DND-41 (cell line): ENCODE measurements at regions not wholly inside any gene's neighbourhood (a gene's known extent, or its start where the extent isn't known, plus 50 kb on each side); places are given as distances from the start of the nearest gene placed in this dataset.
"Not testable (repeated sequence)": the region's sequence is repeated elsewhere in the genome, so short reads cannot be mapped to it uniquely, and the experiment has no call there.

ENCODE experiments used
- CTCF ChIP-seq: IDR thresholded peaks from 2 replicates; pipeline ENCODE4 v1.5.1; 2012; ENCODE audit warnings: borderline replicate concordance, low read length, moderate library complexity, mild to moderate bottlenecking; ENCODE audit not compliant: poor library complexity, severe bottlenecking; ENCODE audit errors: extremely low read depth
- EZH2 ChIP-seq: IDR thresholded peaks from 3 replicates; pipeline ENCODE4 v1.6.1; 2012; ENCODE audit warnings: borderline replicate concordance, low read depth, mild to moderate bottlenecking, moderate library complexity, low read length, inconsistent platforms; ENCODE audit not compliant: severe bottlenecking

- not testable (repeated sequence) for TF ChIP-seq EZH2, CTCF
Measured at GRCh38 chr10:47683826-47684475, 79.4 kb downstream of the SYT15B start.
